Limb (tissue), 2 donors: ENCODE measurements at regions not wholly inside any gene's neighbourhood (a gene's known extent, or its start where the extent isn't known, plus 50 kb on each side); places are given as distances from the start of the nearest gene placed in this dataset.
"Not testable (repeated sequence)": the region's sequence is repeated elsewhere in the genome, so short reads cannot be mapped to it uniquely, and the experiment has no call there.

Source experiments
- DNase-seq, 2 donors: peaks; one replicate each; pipeline ENCODE4 v3.0.0-alpha.2; 2016; ENCODE audit errors: extremely low spot score in 2 of 2

DNA sequence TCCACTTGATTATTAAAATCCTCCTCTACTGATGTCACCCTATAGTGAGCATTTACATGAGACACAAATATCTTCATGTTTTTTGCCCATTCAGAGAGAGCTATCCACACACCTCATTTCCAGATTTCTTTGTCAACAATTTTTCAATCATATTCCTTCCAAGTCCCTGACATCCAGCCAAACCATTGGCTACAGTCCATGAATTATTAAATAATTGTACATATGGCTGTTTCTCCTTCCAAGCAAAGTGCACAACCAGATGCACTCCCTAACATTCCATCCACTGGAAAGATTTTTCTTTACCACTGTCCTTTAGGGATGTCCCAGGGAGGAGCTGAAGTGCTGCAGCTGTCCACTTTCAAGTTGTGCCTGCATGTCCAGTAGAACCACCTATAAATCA lies 328.0 kb upstream of the MDFIC2 start:
- DNase-seq, result peak in 1 of 2 donors; percentile 30

DNA sequence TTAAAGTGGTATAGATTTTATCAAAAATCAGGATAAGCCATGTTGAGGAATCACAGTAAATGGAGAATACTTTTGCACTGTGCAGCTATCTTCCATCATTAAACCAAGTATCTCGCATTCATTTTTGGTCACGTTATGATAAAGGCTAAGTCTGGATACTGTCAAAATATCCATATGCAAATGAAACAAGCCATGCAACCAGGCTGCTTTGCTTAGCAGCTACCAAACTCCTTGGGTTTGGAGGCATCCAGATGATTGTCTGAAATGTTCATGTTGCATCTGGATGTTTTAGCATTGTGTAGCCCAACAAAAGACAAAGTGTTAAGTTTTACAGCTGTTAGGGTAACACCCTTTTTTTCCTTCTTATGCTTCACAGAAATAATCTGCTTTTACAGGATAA lies 322.9 kb upstream of the MDFIC2 start:
- no peak for DNase-seq

DNA sequence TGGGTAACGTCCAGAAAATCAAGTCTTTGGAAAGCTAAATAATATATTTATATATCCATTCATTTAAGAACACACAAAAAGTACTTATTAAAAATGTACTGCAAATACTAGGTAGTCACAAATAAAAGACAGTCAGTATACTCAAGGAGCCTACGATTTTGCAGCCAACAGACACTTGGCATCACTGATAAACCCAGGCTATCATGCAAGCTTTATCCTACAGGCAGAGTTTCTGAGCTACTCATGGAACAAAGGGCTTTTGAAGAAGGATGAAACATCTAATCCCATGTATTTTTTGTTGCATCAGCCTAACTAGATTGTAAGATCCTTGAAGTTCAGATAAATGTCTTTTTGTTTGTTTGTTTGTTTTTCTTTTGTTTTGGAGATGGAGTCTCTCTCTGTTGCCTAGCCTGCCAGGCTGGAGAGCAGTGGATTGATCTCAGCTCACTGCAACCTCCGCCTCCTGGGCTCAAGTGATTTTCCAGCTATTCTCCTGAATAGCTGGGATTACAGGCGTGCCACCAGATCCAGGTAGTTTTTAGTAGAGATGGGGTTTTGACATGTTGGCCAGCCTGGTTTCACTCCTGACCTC lies 319.4 kb upstream of the MDFIC2 start:
- no peak for DNase-seq

DNA sequence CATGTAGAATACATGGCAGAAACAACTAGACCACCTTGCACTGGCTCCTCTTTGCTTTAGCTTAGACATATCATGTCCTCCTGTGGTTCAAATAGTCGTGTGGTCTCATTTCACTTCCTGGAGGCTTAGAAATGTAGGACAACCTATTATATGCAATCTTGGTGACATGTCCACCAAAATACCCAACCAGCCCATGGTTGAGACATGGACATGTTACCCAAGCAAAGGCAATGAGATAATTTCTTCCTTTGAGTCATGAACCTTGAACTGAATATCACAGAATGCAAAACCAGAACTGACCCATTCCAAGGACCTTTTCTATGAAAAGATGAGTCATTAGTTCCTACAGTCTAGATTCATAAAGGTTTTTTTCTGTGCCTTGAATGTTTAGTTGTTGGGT lies 309.0 kb upstream of the MDFIC2 start:
- no peak for DNase-seq

DNA sequence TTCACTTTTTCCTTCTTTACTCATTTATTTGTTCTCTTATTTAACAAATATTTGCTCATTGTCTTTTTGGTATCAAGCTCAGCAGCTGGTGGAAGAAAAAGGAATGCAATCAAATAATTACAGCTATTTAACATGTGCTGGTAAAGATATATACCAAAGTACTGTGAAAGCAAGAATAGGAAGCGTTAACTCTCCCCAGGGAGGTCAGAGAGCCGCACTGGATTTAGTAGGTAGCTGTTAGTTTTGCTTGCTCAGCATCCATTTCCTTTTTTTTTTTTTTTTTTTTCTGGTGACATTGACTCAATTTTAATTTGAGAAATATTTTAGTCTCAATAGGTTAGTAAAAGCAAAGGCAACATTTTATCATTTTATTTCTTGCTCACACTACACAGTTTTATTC lies 308.5 kb upstream of the MDFIC2 start:
- no peak for DNase-seq

DNA sequence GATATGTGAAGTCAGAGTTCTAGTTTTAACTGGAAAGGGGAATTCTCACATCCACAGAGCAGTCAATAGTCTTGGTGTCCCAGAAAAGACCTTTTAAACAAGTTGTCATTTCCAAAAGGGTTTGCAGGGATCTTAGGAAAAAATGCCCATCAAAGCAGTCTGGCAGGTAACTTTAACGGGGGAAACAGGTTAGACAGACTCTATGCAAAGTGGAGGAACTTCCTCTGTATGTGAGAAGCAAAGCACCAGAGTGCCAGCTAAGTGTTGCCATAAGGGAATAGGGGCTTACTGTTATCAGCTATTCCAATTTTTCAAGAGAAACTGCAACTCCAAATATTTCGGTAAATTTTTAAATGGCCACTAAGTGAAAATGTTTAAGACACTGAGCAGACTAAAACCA lies 307.9 kb upstream of the MDFIC2 start:
- DNase-seq, result no peak

DNA sequence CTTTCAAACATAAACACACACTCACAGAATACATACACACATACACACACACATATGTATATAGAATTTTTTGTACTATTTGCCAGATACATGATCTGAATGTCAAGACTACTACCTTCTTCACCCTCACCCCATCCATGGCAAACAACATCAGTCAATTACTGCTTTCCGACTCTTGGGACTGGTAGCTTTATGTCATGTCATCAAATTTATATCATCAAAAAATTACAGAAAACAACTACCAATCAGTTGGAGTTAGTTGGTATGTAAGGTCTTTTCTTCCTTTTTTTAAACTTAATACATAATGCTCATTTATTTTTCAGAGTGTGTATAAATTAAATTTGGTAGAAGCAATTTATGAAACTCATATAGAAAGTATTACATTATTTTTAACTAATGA lies 305.7 kb upstream of the MDFIC2 start:
- no peak for DNase-seq

DNA sequence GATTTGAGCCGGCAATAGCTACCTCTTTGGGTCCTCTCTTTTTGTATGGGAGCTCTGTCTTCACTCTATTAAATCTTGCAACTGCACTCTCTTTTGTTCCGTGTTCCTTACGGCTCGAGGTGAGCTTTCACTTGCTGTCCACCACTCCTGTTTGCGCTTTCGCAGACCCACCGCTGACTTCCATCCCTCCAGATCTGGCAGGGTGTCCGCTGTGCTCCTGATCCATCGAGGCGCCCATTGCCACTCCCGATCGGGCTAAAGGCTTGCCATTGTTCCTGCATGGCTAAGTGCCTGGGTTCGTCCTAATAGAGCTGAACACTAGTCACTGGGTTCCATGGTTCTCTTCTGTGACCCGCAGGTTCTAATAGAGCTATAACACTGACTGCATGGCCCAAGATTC lies 304.9 kb upstream of the MDFIC2 start:
- DNase-seq, result not testable (repeated sequence)

DNA sequence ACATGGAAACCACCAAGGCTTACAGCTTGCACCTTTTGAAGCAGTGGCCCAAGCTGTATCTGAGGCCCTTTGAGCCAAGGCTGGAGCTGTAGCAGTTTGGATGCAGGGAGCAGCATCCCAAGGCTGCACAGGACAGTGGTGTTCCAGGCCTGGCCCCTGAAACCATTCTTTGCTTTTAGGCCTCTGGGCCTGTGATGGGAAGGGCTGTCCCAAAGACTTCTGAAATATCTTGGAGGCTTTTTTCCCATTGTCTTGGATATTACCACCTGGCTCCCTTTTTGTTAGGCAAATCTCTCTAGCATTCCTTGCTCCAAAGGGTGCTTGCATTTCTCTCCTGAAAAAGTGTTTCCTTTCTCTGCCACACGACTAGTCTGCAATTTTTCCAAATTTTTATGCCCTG lies 302.8 kb upstream of the MDFIC2 start:
- DNase-seq, result no peak

DNA sequence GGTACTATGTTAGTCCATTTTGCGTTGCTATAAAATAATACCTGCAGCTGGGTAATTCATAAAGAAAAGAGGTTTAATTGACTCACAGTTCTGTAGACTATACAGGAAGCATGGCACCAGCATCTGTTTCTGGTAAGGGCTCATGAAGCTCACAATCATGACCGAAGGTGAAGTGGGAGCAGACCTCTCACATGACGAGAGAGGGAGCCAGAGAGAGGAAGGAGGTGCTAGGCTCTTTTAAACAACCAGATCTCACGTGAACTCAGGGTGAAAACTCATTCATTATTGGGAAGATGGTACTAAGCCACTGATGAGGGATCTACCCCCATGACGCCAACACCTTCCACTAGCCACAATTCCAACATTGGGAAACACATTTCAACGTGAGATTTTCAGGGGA lies 301.7 kb upstream of the MDFIC2 start:
- no peak for DNase-seq

DNA sequence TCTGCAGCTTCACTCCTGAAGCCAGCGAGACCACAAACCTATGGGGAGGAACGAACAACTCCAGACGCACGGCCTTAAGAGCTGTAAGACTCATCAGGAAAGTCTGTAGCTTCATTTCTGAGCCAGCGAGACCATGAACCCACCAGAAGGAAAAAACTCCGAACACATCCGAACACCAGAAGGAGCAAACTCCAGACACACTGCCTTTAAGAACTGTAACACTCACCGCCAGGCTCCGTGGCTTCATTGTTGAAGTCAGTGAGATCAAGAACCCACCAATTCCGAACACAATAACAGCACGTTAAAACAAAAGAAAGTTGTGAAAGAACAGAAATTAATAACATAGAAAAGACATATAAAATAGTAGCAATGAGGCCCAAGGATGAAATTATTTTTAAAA lies 300.5 kb upstream of the MDFIC2 start:
- DNase-seq, result no peak

DNA sequence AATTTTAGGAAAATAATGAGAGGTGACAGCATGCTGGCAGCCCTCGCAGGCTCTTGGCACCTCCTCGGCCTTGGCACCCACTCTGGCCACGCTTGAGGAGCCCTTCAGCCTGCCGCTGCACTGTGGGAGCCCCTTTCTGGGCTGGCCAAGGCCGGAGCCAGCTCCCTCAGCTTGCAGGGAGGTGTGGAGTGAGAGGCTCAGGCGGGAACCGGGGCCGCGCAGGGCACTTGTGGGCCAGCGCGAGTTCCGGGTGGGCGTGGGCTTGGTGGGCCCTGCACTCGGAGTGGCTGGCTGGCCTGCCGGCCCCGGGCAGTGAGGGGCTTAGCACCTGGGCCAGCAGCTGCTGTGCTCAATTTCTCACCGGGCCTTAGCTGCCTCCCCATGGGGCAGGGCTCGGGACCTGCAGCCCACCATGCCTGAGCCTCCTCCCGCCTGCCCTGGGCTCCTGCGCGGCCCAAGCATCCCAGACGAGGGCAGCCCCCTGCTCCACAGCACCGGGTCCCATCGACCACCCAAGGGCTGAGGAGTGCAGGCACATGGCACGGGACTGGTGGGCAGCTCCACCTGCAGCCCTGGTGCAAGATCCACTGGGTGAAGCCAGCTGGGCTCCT lies 299.3 kb upstream of the MDFIC2 start:
- DNase-seq, result not testable (repeated sequence)

DNA sequence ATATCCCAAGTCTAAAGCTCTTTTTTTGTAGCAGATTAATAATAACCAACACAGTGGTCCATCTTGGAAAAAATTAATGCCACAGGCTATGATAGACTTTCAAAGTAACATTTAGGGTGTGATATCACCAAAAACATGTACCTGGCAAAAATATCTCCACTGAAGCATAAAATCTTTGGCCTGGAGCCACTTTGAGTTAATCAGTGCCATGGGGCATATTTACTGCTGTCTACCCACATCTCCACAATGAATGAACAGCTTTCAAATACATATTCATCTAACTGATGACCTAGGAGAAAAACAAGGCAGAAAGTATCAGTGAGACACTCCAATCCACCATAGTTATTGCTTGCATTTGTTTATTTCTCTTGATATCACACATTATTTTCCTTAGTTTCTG lies 296.0 kb upstream of the MDFIC2 start:
- no peak for DNase-seq

DNA sequence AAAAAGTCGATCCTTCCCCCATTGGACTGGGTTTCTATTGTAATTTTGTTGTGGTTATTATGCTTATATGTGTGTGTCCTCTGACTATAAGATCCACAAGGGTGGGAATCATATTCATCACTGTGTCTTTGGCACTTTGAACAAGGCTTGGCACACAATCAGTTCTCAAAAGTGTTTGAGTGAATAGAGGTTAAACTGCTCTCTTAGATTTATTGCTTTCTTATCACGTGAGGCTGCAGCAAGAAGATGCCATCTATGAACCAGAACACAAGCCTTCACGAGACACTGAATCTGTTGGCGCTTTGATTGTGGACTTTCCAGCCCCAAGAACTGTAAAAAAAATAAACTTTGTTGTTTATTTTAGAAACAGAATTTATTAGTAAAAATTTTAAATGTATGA lies 295.0 kb upstream of the MDFIC2 start:
- no peak for DNase-seq

DNA sequence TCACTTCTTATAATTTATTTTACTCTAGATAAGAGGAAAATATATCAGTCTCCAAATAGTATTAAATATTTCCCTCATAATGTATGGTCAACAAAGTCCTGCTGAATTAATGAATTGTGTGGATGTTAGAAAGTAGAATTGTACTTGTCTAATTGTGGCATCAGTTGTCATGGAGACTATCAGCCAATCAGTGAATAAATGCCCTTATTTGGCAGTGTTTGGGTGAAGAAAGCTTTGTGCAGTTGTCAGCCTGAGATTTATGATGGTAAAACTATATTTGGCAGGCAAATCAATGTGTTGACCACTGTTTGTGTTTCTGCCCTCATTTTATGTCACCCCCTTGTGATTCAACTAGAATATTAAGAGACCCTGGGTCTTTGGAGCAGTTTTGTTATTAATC lies 293.6 kb upstream of the MDFIC2 start:
- no peak for DNase-seq

DNA sequence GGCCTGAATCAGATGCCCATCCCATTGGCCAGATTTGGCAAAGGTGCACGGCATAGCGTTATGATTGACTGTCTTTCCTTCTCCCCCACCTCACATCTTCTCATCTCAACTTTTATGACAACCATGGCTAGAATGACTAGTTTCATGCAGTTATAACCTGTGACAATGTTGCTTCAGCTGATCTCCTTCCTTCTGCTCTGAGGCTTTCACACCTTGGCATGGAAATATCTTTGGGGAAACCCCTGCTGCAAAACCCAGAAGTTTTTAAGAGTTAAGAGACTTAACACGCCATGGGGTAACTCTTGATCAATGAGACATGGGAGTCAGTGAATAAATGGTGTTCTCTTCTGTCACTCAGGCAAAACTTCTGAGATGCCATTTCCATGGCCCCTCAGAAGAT lies 290.7 kb upstream of the MDFIC2 start:
- no peak for DNase-seq

DNA sequence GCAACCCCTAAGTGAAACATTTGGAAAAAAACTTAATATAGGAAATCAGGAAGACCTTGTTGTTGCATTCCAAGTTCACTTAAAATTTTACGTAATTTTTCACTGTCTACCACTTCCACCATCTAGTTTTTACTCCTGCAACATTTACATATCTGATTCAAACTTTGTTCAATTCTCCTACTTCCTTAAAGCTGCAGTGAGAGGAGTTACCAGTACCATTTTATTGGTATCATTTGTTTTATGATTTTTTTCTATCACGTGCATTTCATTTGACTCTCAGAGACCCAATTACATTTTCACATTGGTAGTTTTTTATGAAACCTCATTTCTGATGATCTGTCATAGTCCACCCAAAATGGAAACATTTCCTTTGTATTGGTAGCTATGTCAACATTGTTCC lies 284.9 kb upstream of the MDFIC2 start:
- no peak for DNase-seq

DNA sequence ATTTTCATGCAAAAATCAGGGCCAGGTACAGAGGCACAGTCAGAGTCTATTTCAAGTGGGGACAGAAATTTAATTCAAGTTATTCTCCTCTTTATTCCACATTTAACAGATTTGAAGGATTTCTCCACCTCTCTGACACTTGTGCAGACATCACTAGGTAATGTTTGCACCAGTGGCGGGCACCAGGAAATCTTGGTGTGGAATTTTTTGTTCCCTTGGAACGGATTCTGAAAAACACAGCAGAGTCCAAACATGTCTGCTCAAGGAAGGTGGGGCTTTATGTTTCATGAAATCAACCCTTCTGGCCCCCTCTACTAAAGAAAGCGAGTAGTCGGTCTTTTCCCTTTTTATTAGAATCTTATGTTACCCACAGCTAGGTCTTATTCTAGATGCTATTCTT lies 271.2 kb upstream of the MDFIC2 start:
- DNase-seq, result no peak

DNA sequence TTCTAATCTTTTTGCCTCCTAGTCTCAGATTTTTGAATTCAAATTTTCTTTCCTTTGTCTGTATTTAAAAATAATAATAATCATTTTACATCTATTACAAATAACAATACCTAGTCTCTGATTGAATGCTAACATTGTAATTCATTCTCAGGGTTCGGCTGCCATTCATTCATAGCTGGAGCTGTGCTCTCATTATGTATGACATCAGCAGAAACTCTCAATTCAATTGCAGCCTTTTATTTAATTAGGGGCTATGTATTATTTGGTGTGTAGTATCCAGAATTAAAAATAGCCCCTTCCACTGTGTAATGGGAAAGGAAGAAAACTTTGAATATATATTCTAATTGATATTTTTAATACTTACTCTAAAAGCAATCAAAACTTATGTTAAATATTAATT lies 270.4 kb upstream of the MDFIC2 start:
- DNase-seq, result no peak

DNA sequence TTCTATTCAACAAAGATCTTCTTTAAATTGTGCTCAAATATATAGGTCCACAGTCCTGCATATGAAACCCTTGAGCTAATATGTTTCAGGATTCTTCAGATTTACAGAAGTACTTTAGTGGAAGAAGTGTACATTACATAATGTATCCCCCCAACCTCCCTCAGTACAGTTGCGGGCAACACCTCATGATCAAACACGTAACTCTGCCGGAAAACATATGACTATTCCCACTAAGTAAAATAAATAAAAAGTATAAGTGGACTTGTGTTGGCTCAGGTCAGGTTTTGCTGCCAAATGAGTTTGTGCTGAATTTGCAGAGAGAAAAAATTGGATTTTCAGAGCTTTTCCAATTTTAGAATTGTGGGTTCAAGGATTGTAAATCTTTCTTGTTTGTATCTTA lies 267.6 kb upstream of the MDFIC2 start:
- DNase-seq, result no peak

DNA sequence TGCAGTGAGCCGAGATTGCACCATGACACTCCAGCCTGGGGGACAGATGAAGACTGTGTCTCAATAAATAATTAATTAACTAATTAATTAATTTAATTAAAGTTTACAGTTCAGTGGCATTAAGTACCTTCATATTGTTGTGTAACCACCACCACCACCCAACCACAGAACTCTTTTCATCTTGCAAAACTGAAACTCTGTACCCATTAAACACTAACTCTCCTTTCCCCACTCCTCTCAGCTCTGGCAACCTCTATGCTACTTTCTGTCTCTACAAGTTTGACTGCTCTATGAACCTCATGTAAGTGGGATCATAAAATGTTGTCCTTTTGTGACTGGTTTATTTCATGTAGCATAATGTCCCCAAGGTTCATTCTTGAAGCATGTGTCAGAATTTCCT lies 259.3 kb upstream of the MDFIC2 start:
- no peak for DNase-seq

DNA sequence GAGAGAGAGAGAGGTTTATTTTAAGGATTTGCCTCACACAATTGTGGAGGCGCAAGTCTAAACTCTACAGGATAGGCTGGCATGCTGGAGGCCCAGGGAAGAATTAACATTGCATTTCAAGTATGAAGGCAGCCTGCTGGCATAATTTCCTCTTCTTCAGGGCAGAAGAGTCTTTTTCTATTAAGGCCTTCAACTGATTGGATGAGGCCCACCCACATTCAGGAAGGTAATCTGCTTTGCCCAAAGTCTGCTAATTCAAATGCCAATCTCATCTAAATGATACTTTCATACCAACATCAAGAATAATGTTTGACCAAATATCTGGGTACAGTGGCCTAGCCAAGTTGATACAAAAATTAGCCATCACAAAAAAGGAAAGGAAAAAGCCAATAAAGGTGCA lies 258.1 kb upstream of the MDFIC2 start:
- no peak for DNase-seq

DNA sequence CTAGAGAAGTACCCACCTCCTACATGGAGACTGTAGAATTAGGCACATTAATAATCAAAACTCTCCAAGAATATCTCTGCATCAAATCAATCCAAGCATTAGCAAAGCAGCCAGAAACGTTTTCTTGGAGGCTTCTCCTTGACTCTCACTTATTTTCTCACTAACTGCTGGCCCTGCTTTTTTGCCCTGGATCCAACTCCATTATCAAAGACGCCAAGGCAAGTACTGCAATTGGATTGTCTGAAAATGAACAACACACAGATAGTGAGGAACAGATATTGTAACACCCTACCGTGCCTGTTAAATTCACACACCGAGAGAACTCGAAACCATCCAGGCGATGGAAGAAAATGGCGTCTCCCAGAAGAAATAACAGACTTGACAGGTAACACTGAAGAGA lies 256.2 kb upstream of the MDFIC2 start:
- DNase-seq, result no peak

DNA sequence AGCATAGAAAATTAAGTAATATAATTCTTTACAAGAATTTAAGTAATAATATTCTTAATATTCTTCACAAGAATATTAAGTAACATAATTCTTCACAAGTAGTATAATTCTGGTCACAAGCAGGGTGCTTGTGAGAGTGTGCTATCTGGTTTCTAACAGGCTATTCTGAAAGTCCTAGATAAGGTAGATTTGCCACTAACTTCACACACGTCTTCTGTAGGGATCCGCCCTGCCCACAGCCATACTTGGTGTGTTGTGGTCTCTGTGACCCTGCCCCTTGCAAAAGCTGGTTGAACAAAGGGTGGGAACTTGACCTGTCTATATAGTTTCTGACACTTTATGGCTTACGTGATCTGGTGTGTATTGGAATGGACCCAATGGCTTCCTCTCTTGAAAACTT lies 253.4 kb upstream of the MDFIC2 start:
- no peak for DNase-seq
